ENCODE measurements at regions not wholly inside any gene's neighbourhood (a gene's known extent, or its start where the extent isn't known, plus 50 kb on each side); places are given as distances from the start of the nearest gene placed in this dataset.

GRCh38 chr7:91514591-91514990, 250.4 kb downstream of the FZD1 start (continued):
- TF ChIP-seq TSHZ1 (CRISPR knock-in tag; IDR thresholded peaks at IDR 0.05) (no peak), RFX7 (CRISPR knock-in tag; IDR thresholded peaks at IDR 0.05) (no peak), HES1 (IDR thresholded peaks at IDR 0.05; ENCODE audit: low read depth) (no peak), RBM34 (IDR thresholded peaks at IDR 0.05; ENCODE audit: borderline replicate concordance, insufficient read depth, low read length) (no peak), KDM1A (IDR thresholded peaks at IDR 0.05) (no peak), NBN (IDR thresholded peaks at IDR 0.05; ENCODE audit: low read depth) (no peak), HLTF (IDR thresholded peaks at IDR 0.05) (no peak), HSF4 (CRISPR knock-in tag; IDR thresholded peaks at IDR 0.05; ENCODE audit: borderline replicate concordance) (no peak)

- H3K9me3 ChIP-seq (replicated peaks; ENCODE audit: control insufficient read depth, insufficient read depth, low read depth, low read length) = no peaks in the 10 kb centered on the region
- in situ Hi-C loops (cut with MboI) (no loop called here), intact Hi-C loops (cut with micrococcal nuclease) (no loop called here)
- H3K9ac ChIP-seq (ENCODE audit: insufficient read depth in 1 of 2, low read depth in 2 of 2, low read length in 2 of 2) = no peak overlapping the region
- no peak overlapping the region for H3K4me3 ChIP-seq
- H2AFZ ChIP-seq (ENCODE audit: low read depth, low read length) = no peak overlapping the region
- no peaks in the 10 kb centered on the region for H3K79me2 ChIP-seq (ENCODE audit: control insufficient read depth, insufficient read depth, low read length)
- no peak overlapping the region for H3K27ac ChIP-seq (ENCODE audit: extremely low read depth, low read depth, low read length)
- ATAC-seq (no peak), DNase-seq (ENCODE audit: extremely low read depth in 1 of 4, low spot score in 3 of 4) (no peak), FAIRE-seq (no peak)
- ChIA-PET CTCF (ENCODE audit: low intra/inter-chr PET ratio) (no interaction called here), POLR2A (interaction anchor here (1.3 kb wide), 1 partner anchor 12 kb away, joined by 3 read pairs; no protein-coding TSS in a partner anchor)
- no TSS peak for BruUV-seq (replicated peaks)
- no peaks in the 10 kb centered on the region for H3K4me1 ChIP-seq (replicated peaks in 1 of 2; ENCODE audit: control insufficient read depth in 2 of 2, insufficient read depth in 2 of 2, low read length in 2 of 2)
- no peaks in the 10 kb centered on the region for H3K9me1 ChIP-seq (ENCODE audit: control insufficient read depth, insufficient read depth, low read length)
- TF ChIP-seq ZBTB2 (IDR thresholded peaks at IDR 0.05) (no peak), PHTF2 (CRISPR knock-in tag; IDR thresholded peaks at IDR 0.05) (no peak), ZBTB12 (CRISPR knock-in tag; IDR thresholded peaks at IDR 0.05) (no peak), EP300 (IDR thresholded peaks at IDR 0.05; ENCODE audit: low read length) (no peak)
- no peaks in the 10 kb centered on the region for H3K36me3 ChIP-seq (ENCODE audit: control insufficient read depth, insufficient read depth, low read length)
- H3K27me3 ChIP-seq (ENCODE audit: control insufficient read depth in 2 of 2, insufficient read depth in 2 of 2, low read length in 2 of 2) = peaks cover 0 to 3% of the 10 kb centered on the region in 2 experiments; a peak in 2 of 5 replicates
- H4K20me1 ChIP-seq (replicated peaks; ENCODE audit: control insufficient read depth, insufficient read depth, low read length) = no peaks in the 10 kb centered on the region
- WGBS (ENCODE audit: insufficient coverage, low coverage, missing lambda C conversion rate) = 4% methylated on average over 1 of the region's 1 CpG
- H3K4me2 ChIP-seq (ENCODE audit: insufficient read depth, low read length) = no peak overlapping the region
These were observed 251.7 kb downstream of the FZD1 start for GRCh38 chr7:91515961-91516360.
